ENCODE measurements at regions not wholly inside any gene's neighbourhood (a gene's known extent, or its start where the extent isn't known, plus 50 kb on each side); places are given as distances from the start of the nearest gene placed in this dataset.

DNA sequence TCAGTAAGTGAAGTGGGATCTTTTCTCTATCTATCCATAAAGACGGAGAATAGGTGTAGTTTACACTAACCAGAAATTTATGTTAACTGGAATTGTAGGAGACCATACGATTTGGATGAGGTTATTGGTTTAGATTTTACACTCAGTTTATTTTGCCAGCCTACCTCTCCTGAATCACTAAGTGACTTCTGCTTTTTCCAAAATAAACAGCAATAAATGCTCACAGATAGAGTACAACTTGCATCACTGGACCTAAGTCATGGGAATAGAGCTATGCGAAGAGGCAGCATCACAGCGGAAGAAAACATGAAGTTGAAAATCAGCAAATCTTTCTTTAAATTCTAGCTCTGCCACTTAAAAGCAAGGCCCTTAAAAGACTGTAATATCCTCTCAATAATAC is 781.0 kb downstream of the LIG4 start:
- no peak for DNase-seq

DNA sequence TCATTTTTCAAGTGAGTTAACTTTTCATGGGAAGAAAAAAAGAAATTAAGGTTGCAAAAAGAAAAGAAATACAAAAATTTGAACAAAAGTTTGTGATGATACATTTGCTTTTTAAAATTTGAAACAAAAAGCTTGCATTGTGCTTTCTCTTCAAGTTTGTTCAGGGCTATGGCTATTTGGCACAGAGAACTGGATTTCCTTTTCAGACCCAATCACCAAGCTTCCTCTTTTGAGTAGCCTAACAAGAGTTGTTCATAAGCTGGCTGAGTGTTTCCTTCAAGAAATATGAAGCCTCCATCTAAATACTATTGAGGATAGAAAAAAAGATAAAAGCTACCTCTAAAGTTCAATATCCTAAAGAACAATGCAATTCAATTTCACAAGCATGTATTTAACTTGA is 787.8 kb downstream of the LIG4 start:
- DNase-seq: no peak

DNA sequence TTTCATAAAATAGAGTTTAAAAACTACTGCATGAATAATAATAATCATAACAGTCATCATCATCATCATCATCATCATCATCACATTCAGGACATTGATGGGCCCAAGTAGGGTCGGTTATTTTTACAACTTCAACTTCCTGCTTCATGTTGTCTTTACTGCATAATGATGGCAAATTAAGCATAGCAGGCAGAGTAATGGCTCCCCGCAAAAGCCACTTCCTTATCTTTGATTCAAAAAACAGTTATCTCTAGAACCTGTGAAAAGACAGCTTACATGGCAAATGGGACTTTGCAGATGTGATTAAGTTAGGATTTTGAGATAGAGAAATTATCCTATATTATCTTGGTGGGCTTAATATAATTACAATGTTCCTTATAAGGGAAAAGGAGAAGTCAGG is 792.9 kb downstream of the LIG4 start:
- DNase-seq: no peak

DNA sequence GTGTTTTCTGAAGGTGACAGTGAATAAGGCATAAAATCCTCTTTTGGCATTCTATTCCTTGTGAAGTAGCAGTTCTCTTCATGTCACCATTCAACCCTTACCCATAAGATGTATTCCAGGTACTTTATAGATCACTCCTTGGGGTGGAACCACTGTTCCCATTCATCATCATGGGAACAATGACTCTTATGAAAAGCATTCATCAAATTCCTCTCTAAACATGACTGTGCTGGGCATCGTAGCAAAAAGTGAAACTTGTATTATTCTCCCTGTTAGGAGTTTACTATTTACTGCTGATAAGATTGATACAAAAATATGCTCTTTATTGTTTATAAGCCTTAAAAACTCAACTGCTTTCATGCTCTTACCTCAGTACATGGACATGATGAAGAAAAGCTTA is 793.4 kb downstream of the LIG4 start:
- DNase-seq: no peak

DNA sequence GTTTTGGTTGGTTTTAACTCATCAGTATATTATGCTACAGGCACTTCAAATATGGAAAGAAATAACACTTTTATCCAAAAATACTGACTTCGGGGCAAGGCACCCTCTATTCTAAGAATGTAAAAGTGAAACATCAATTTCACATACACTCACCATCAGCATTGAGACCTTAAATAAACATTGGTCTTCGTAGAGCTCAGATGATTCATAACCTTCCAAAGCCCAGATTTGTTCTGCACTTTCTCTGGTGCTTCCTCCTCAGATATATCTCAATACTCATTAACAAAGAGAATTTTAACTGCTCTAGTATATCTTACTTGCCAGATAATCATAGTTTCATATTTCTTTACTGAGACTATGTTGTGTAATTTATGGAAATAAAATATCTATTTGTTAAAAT is 794.3 kb downstream of the LIG4 start:
- no peak for DNase-seq

DNA sequence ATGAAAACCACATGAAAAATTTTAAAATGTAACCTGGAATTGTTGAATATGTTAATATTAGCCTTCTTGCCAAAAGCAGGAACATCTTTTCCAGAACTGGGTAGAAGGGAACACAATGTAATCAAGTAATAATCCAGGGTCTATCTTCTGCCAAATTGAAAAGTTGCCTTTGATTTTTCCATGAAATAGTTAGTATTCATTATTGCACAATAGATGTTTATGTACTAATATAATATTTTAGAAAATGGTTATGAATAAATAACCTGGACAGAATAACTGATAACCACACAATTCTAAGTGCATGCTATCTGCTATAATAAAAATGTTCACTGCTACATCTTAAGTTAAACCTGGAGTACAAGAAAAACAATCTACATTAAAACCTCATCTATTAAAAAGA is 802.3 kb downstream of the LIG4 start:
- no peak for DNase-seq

DNA sequence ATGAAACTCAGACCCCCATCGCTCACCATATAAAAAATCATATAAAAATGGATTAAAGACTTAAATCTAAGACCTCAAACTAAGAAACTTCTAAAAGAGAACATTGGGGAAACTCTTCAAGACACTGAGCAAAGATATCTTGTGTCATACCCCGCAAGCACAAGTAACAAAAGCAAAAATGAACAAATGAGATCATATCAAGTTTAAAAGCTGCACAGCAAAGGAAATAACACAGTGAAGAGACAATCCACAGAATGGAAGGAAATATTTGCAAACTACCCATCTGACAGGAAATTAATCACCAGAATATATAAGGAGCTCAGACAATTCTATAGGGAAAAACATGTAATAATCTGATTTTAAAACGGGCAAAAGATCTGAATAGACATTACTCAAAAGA is 808.3 kb downstream of the LIG4 start:
- DNase-seq: no peak

DNA sequence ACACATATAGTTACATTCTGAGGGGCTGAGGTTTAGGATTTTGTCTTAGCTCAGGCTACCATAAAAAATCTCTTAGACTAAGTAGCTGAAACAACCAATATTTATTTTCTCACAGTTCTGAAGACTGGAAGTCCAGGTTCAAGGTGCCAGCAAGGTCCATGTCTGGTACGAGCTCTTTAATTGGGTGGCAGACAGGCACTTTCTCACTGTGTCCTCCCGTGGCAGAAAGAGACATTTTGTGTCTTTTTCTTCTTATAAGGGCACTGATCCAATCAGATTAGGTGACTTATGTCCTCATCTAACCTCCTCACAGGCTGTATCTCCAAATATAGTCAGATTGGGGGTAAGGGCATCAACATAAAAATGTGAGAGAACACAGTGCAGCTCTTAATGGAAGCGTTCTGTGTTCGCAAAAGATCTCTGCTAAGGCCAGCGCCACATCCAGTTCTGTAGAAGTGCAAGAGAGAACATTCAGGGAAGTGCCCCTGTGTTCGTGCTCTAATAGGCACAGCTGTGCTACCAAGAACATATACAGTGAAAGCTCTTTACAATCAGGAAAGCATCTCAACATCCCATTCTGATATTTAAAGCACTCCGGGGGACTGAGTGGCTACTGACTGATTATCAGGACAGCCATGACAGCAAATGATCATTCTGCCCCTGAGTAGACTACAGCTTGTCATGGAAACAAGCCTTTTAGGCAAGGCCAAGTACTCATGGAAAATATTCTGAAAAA is 819.2 kb downstream of the LIG4 start:
- no peak for DNase-seq

DNA sequence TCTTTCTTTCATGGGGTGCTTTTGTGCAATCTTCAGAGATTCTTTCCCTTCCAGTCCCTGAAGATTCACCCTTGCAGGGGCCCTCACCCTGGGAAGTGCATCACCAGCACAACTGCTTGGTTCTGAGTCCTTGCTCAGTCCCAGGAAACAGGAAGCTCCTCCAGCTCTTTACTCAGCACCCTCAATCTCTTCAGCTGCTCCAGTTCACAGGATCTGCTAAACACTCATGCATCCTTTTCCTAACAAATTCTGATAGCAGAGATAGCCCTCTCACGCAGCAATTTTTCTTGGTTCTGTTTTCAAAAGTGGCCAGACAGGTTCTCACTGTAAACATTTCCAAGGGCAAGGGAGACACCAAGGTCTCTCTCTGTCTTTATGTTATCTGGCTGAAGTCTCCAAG is 823.1 kb downstream of the LIG4 start:
- DNase-seq: no peak

DNA sequence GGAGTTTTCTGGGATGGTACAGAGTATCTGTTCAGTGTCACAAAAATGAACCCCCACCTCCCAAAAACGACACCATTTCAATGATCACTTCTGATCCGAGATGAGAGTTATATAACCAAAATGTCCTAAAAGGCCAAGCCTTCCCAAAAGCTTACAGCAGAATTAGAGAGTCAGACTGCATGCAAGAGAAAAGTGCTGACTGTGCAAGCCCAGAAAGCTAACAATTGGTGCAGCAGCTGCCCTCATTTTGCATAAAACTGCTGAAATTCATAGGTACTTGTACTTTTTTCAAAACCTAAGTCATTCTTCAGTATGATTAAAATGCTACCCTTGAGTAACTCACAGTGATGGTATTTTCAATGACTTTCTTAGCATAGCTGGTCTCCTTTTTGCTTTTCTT is 819.6 kb upstream of the ARGLU1 start:
- no peak for DNase-seq

DNA sequence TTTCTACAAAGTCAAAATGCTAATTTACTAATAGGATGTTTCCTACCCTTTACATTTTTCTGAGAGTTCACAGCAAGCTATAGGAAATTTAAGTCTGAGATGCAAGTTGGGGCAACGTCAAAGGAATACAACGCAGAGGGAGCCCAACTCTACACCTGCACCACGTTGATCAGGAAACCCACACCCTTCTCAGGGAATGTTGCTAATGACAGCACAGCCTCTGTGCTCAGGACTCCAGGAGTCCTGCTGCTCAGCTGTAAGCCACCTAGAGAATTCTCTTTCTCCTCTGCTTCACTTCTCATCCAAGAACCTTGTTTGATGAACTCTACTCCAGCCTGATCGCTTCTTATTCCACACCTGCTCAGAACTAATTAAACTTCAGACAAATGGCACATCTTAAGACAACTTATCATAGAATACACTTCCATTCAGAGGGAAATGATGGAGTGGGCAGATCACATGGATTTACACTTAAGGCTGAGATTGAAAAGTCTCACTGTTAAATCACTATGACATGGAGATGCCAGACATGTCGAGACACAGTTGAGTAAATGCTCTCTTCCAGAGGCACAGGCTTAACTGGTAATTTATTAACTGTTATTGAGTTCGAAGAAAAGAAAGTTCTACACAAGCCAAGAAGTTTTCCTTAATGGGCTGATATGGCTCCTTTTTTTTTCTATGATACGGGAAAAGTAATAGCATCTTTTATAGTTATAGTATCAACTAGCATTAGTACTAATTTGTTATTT is 811.6 kb upstream of the ARGLU1 start:
- DNase-seq: no peak

DNA sequence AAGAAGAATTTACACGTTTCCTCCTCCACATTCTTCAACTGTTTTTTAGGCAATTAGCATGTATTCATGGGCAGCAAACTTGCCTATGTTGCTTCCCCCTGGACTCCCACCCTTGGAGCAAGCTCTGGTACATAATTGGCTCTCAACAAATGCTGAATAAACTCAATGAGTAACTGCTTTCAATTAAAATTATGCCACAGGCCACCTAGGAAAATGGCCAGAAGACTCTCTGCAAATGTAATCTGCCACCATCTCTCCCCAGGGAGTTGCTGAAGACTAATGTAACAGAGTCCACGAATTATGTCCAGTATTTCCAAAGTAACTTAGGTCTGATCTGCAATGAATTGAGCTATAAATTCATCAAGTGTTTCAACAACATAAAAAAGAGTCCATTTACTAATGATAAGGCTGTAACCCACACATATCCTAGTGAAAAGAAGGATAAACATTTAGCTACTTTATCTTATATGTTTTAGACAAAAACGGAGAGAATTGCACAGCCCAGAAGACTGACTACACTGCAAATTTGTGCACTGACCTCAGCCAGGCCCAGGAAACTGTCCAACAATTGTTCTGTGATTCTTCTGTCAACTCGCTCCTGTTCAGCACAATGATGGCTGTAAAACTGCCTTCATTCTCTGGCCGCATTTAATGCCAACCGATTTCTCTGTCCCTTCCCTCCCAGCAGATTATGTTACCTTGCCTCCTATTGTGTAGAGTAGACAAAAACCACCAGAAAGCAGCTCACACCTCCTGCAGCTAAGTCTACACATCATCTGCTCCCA is 808.6 kb upstream of the ARGLU1 start:
- peak in 8 of 58 donors; percentile 3 to 16 (median 8) for DNase-seq

DNA sequence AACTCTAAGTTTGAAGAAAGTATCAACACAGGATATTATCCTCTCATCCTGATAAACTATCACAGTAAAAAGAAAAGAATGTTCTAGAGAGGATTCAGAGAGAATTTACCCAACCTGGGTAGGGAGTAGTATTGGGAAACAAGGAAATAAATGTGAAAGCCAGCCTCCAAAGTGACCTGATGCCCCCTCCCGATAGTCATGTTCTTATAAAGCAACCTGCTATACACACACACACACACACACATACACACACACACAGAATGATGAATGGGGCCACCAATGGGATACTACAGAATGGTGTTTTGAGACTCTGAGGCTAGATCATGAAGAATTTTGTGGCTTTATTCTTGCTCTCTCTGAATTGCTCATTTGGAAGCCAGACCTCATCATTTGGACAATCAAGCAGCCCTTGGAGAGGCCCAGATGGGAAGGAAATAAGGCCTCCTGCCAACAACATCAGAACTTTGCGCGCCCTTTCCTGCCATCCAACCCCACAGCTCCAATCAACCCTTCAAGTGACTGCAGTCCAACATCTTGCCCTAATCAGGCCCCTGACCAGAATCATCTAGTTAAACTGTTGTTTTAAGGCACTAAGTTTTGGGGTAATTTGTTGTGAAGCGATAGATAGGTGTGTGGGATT is 807.9 kb upstream of the ARGLU1 start:
- DNase-seq: no peak

DNA sequence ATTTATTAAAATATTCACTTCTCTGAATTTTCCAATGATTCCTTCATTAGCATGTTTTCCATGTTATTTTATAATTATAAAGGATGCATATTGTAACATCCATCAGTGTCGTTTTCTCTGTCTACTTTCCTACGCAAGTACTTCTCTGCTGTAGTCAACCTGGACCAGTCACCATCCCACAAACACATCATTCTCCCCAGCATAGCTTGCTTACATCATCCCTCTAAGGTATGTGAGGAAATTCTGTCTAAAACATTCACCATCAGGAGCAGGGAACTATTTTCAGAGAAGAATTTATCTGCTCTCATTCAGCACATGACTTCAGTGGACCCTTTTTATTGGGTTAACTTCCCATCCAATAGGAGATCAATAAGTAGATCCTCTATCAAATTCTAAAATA is 806.1 kb upstream of the ARGLU1 start:
- no peak for DNase-seq

DNA sequence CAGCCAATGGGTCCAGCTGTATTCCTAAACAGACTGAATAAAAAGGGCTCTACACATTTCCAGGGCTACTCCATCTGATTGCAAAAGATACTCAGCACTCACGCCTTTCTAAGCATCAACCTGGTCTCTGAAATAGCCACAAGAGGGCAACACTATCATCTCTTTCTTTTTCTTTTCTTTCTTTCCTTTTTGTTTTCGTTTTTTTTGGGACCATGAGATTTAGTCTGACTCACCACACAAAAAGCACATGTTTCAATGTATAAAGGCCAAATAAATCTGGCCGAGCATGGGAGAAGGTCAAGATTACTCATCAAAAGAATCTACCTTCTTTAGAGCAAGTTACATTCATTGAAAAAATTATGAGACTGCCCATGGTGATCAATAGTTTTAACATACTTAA is 805.6 kb upstream of the ARGLU1 start:
- DNase-seq: peak in 5 of 58 donors; percentile 2 to 48 (median 17)

DNA sequence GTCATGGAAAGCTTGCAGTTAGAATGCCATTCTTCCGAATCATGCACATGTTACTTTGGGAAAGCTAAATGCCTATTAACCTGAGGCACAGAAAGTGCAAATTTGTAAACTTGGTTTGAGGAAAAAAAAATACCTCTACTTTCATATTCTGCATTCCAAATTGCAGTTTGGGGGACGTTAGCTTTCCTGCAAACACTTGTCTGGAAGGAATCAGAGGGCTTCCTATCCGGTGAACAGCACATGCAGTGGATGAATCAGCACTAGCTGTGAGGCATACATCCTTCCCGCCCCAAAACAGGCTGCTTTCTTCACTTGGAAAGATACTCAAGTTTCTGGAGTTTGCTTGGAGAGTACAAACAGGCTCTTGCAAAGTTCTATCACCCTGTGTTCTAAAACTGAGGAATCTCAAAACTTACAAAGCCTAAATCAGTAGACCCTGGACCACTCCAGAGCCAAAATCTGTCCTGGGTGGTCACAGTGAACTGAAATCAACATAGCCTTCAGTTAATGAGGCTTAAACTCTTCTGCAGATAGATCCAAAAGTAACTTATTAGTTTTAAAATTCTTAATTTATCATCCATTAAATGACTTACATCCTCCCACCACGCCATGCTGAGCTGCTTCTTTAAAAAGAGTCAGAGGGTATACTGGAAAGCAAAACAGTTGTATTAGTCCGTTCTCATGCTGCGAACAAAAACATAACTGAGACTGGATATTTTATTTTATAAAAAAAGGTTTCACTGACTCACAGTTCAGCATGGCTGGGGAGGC is 802.3 kb upstream of the ARGLU1 start:
- peak in 5 of 58 donors; percentile 10 to 31 (median 12) for DNase-seq

DNA sequence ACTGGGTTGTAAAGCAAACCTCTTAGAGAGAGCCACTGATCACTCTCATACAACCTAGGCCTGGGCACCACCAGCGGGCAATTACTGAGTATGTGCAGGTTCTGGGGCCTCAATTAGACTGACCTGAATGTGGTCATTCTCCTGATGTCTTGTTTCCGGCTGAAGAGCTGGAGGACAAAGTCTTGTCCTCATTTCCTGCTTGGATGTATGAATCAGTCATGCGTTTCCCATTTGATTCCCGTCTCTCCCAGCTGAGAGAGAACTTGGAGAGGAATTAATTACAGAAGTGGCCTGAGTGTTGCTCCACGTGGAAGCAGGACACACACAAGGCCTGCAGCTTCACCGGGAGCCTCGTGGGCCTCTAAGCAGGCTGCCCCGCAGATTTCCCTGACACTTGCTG is 799.3 kb upstream of the ARGLU1 start:
- no peak for DNase-seq

DNA sequence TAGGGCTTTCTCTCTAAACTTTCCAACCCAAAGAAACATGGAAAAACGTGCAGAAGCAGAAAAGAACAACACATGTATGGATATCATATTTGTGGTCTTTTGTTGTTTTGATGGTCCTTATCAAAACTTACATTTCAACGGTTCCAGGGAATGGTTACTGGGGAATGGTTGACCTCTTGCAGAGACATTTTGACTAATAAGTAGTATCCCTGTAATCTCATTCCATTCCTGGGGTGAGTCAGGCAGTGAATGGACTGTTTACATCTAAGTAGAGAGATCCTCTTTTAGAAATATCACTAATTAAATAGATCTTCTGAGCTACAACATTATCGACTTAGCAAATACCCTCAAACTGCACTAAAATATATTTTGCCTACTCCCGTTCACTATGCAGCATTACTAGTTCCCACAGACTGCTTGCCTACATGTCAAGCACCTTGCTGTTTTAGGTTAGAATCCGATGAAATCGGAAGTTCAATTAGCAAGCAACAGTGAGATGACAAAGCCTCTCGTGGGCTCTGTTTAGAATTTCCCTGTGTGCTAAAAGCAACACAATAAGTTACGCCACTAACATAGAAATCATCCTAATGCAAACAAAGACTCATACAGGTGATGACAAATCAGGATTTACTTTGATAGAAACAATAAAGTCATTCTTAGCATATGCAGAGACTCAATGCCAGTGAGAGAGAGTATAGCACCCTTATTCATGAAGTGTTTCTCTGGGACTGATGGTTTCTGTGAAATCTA is 797.7 kb upstream of the ARGLU1 start:
- no peak for DNase-seq

DNA sequence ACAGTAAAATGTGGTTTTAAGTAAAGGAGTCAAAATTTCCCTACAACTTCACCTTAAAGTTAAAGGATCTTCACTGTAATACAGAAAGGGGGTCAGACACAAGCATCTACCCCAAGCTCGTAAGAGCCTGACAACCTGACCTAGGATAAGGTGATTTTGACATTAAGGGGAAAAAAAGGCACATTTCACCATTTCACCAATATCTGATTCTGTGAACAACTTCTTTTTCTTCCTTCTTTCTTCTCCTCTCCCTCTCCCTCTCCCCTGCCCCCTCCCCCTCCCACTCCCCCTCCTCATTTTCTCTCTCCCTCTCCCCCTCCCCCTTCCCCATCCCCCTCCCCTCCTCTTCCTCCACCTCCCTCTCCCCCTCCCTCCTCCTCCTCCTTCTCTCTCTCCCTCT is 796.7 kb upstream of the ARGLU1 start:
- DNase-seq: no peak

DNA sequence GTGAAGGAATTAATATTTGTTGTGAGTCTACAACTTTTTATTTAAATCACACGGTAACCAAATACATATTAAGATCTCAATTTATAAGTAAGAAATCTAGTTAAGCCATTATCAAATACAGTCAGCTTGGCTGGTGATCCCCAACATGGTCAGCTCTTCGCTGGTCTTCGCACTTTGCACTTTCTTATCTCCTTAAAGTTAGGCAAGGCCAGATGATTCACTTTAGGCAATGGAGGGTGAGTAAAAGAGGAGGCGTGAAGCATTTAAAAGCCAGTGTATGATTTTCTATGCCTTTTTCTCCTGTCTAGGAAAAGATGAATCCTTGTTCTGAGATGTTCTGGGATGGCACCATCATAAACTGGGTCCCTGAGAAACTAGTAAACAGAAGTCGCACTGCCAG is 793.7 kb upstream of the ARGLU1 start:
- DNase-seq: no peak

All from anterior cingulate cortex (tissue), 58 donors.